ENCODE measurements at regions not wholly inside any gene's neighbourhood (a gene's known extent, or its start where the extent isn't known, plus 50 kb on each side); places are given as distances from the start of the nearest gene placed in this dataset.
A peak's percentile ranks its signal among the peaks of the same experiment; 100 is the strongest.

GRCh38 chrX:13492286-13492685 lies 77.1 kb upstream of the EGFL6 start:
- H3K27me3 ChIP-seq (ENCODE audit: control insufficient read depth, insufficient read depth, low read length): no peaks in the 10 kb centered on the region
- no peak overlapping the region for H2AFZ ChIP-seq (ENCODE audit: low read length)
- H3K9ac ChIP-seq (ENCODE audit: insufficient read depth, low read length): no peak overlapping the region
- no peak overlapping the region for H3K4me2 ChIP-seq (ENCODE audit: extremely low read depth, insufficient read depth, low read length)
- no peak overlapping the region for H3K27ac ChIP-seq (ENCODE audit: insufficient read depth, low read length)
- H3K4me1 ChIP-seq (ENCODE audit: control insufficient read depth, extremely low read depth, insufficient read depth, low read length): peaks cover 5% of the 10 kb centered on the region
- H3K9me3 ChIP-seq (ENCODE audit: control insufficient read depth, insufficient read depth, low read depth, low read length): no peaks in the 10 kb centered on the region
- no peak overlapping the region for H3K4me3 ChIP-seq (replicated peaks in 1 of 4; ENCODE audit: control extremely low read depth in 1 of 4, insufficient read depth in 1 of 4, low read depth in 3 of 4, low read length in 4 of 4)
- DNase-seq (ENCODE audit: low read depth in 2 of 2): no peak
- no peak for TF ChIP-seq EZH2 (IDR thresholded peaks at IDR 0.05; ENCODE audit: low read length, missing control alignments)
- H3K79me2 ChIP-seq (ENCODE audit: control insufficient read depth, insufficient read depth, low read length): no peaks in the 10 kb centered on the region
- no peaks in the 10 kb centered on the region for H4K20me1 ChIP-seq (ENCODE audit: control insufficient read depth, extremely low read depth, insufficient read depth, low read length)
- H3K36me3 ChIP-seq (ENCODE audit: control insufficient read depth, insufficient read depth, low read length): no peaks in the 10 kb centered on the region

- Histone ChIP-seq H3K79me2 (ENCODE audit: control insufficient read depth, insufficient read depth, low read length) (no peaks in the 10 kb centered on the region), H2AFZ (ENCODE audit: low read length) (no peak overlapping the region)
- no peak for DNase-seq (ENCODE audit: low read depth in 2 of 2)
These were observed 78.3 kb upstream of the EGFL6 start for GRCh38 chrX:13491061-13491460.

GRCh38 chrX:13489454-13489853 lies 79.9 kb upstream of the EGFL6 start:
- no peaks in the 10 kb centered on the region for H3K27me3 ChIP-seq (ENCODE audit: control insufficient read depth, insufficient read depth, low read length)
- H3K9ac ChIP-seq (ENCODE audit: insufficient read depth, low read length): no peak overlapping the region
- no peaks in the 10 kb centered on the region for H3K36me3 ChIP-seq (ENCODE audit: control insufficient read depth, insufficient read depth, low read length)
- H3K79me2 ChIP-seq (ENCODE audit: control insufficient read depth, insufficient read depth, low read length): no peaks in the 10 kb centered on the region
- H3K4me3 ChIP-seq (replicated peaks in 1 of 4; ENCODE audit: control extremely low read depth in 1 of 4, insufficient read depth in 1 of 4, low read depth in 3 of 4, low read length in 4 of 4): no peak overlapping the region
- H3K27ac ChIP-seq (ENCODE audit: insufficient read depth, low read length): no peak overlapping the region
- no peak overlapping the region for H2AFZ ChIP-seq (ENCODE audit: low read length)
- no peaks in the 10 kb centered on the region for H3K9me3 ChIP-seq (ENCODE audit: control insufficient read depth, insufficient read depth, low read depth, low read length)
- H4K20me1 ChIP-seq (ENCODE audit: control insufficient read depth, extremely low read depth, insufficient read depth, low read length): no peaks in the 10 kb centered on the region
- peak; percentile 74 to 81 for DNase-seq (ENCODE audit: low read depth in 2 of 2)
- TF ChIP-seq CTCF (conservative IDR thresholded peaks at IDR 0.05 in 1 of 2, IDR thresholded peaks at IDR 0.05 in 1 of 2; ENCODE audit: low read depth in 1 of 2, low read length in 2 of 2): no peak
- TF ChIP-seq EZH2 (IDR thresholded peaks at IDR 0.05; ENCODE audit: low read length, missing control alignments): no peak
- peaks cover 11% of the 10 kb centered on the region for H3K4me1 ChIP-seq (ENCODE audit: control insufficient read depth, extremely low read depth, insufficient read depth, low read length)
- no peak overlapping the region for H3K4me2 ChIP-seq (ENCODE audit: extremely low read depth, insufficient read depth, low read length)

More at GRCh38 chrX:13491061-13491460, 78.3 kb upstream of the EGFL6 start:
- Histone ChIP-seq H4K20me1 (ENCODE audit: control insufficient read depth, extremely low read depth, insufficient read depth, low read length) (no peaks in the 10 kb centered on the region), H3K27ac (ENCODE audit: insufficient read depth, low read length) (no peak overlapping the region), H3K36me3 (ENCODE audit: control insufficient read depth, insufficient read depth, low read length) (no peaks in the 10 kb centered on the region), H3K4me2 (ENCODE audit: extremely low read depth, insufficient read depth, low read length) (no peak overlapping the region), H3K4me3 (replicated peaks in 1 of 4; ENCODE audit: control extremely low read depth in 1 of 4, insufficient read depth in 1 of 4, low read depth in 3 of 4, low read length in 4 of 4) (no peak overlapping the region), H3K9me3 (ENCODE audit: control insufficient read depth, insufficient read depth, low read depth, low read length) (no peaks in the 10 kb centered on the region), H3K4me1 (ENCODE audit: control insufficient read depth, extremely low read depth, insufficient read depth, low read length) (peaks cover 11% of the 10 kb centered on the region), H3K9ac (ENCODE audit: insufficient read depth, low read length) (no peak overlapping the region), H3K27me3 (ENCODE audit: control insufficient read depth, insufficient read depth, low read length) (no peaks in the 10 kb centered on the region)
- TF ChIP-seq EZH2 (IDR thresholded peaks at IDR 0.05; ENCODE audit: low read length, missing control alignments) (no peak), CTCF (conservative IDR thresholded peaks at IDR 0.05 in 1 of 2, IDR thresholded peaks at IDR 0.05 in 1 of 2; ENCODE audit: low read depth in 1 of 2, low read length in 2 of 2) (no peak)
